CD4-positive, alpha-beta T cell treated with Interferon alpha-2 for 1 hour (primary cell): ENCODE measurements at regions not wholly inside any gene's neighbourhood (a gene's known extent, or its start where the extent isn't known, plus 50 kb on each side); places are given as distances from the start of the nearest gene placed in this dataset.
A peak's percentile ranks its signal among the peaks of the same experiment; 100 is the strongest.
"Not testable (repeated sequence)": the region's sequence is repeated elsewhere in the genome, so short reads cannot be mapped to it uniquely, and the experiment has no call there.

ENCODE experiments used
- DNase-seq, 2 donors: peaks; one replicate each; pipeline ENCODE4 v3.0.0-alpha.2; 2020 to 2022

- DNase-seq = no peak
These were observed 104.2 kb upstream of the ACBD5 start for GRCh38 chr10:27344568-27345454.

GRCh38 chr10:27341001-27341400, 100.4 kb upstream of the ACBD5 start:
- no peak for DNase-seq

- DNase-seq = not testable (repeated sequence)
These were observed 94.6 kb upstream of the ACBD5 start for GRCh38 chr10:27335246-27335645.

- DNase-seq = no peak
These were observed 89.5 kb upstream of the ACBD5 start for GRCh38 chr10:27330074-27330473.

- DNase-seq = no peak
These were observed 88.3 kb upstream of the ACBD5 start for GRCh38 chr10:27328946-27329345.

- DNase-seq = not testable (repeated sequence)
These were observed 86.2 kb upstream of the ACBD5 start for GRCh38 chr10:27326748-27327147.

- DNase-seq = peak; percentile 12 to 80
These were observed 79.3 kb upstream of the ACBD5 start for GRCh38 chr10:27319752-27320431.

GRCh38 chr10:27319139-27319538, 78.5 kb upstream of the ACBD5 start:
- not testable (repeated sequence) for DNase-seq

GRCh38 chr10:27315082-27315481, 74.5 kb upstream of the ACBD5 start:
- not testable (repeated sequence) for DNase-seq

GRCh38 chr10:27313586-27313985, 73.0 kb upstream of the ACBD5 start:
- DNase-seq = not testable (repeated sequence)

- DNase-seq = no peak
These were observed 72.3 kb upstream of the ACBD5 start for GRCh38 chr10:27312854-27313253.

GRCh38 chr10:27311809-27312208, 71.2 kb upstream of the ACBD5 start:
- not testable (repeated sequence) for DNase-seq

GRCh38 chr10:27298522-27298850, 57.9 kb upstream of the ACBD5 start:
- DNase-seq = not testable (repeated sequence)

GRCh38 chr10:27297844-27298521, 57.4 kb upstream of the ACBD5 start:
- DNase-seq = no peak

GRCh38 chr10:27296285-27296684, 55.7 kb upstream of the ACBD5 start:
- DNase-seq = not testable (repeated sequence)

- DNase-seq = peak in 1 of 2 donors; percentile 24
These were observed 50.8 kb upstream of the ACBD5 start for GRCh38 chr10:27291253-27291895.
